Mesenchymal stem cell (in vitro differentiated cells and primary cell): ENCODE measurements at regions not wholly inside any gene's neighbourhood (a gene's known extent, or its start where the extent isn't known, plus 50 kb on each side); places are given as distances from the start of the nearest gene placed in this dataset.

ENCODE experiments used
- DNase-seq: peaks from one replicate; pipeline ENCODE4 v3.0.0-alpha.2; 2013
- H2AFZ ChIP-seq: one replicate; pipeline ENCODE4 v1.6.1; 2013; ENCODE audit warnings: low read depth, mild to moderate bottlenecking, control low read depth, inconsistent platforms, low read length, moderate library complexity
- H2AK5ac ChIP-seq: 2 replicates; pipeline ENCODE4 v1.6.1; 2013; ENCODE audit warnings: low read length, moderate library complexity, mild to moderate bottlenecking, inconsistent platforms; ENCODE audit not compliant: severe bottlenecking
- H2BK120ac ChIP-seq: one replicate; pipeline ENCODE4 v1.6.1; 2013; ENCODE audit warnings: low read depth, mild to moderate bottlenecking, inconsistent platforms, low read length, moderate library complexity
- H2BK12ac ChIP-seq, 2 experiments: one replicate each; pipeline ENCODE4 v1.6.1; 2013; ENCODE audit warnings: inconsistent platforms in 2 of 2, low read length in 2 of 2, mild to moderate bottlenecking in 2 of 2, moderate library complexity in 2 of 2, control low read depth in 1 of 2
- H2BK15ac ChIP-seq: one replicate; pipeline ENCODE4 v1.6.1; 2013; ENCODE audit warnings: mild to moderate bottlenecking, low read depth, inconsistent platforms; ENCODE audit not compliant: poor library complexity, severe bottlenecking
- H2BK5ac ChIP-seq: 2 replicates; pipeline ENCODE4 v1.6.1; 2013; ENCODE audit warnings: low read depth, mild to moderate bottlenecking, low read length, control low read depth, inconsistent platforms; ENCODE audit not compliant: poor library complexity, severe bottlenecking
- H3K14ac ChIP-seq, 2 experiments: one replicate each; pipeline ENCODE4 v1.6.1; 2013; ENCODE audit warnings: inconsistent platforms in 2 of 2, low read length in 2 of 2, control low read depth in 1 of 2, mild to moderate bottlenecking in 1 of 2, moderate library complexity in 1 of 2
- H3K18ac ChIP-seq, 2 experiments: one replicate each; pipeline ENCODE4 v1.6.1; 2013; ENCODE audit warnings: inconsistent platforms in 2 of 2, low read length in 2 of 2, control low read depth in 1 of 2, low read depth in 1 of 2, mild to moderate bottlenecking in 1 of 2
- H3K23ac ChIP-seq, 2 experiments: one replicate each; pipeline ENCODE4 v1.6.1; 2013; ENCODE audit warnings: inconsistent platforms in 2 of 2, low read length in 2 of 2, mild to moderate bottlenecking in 2 of 2, moderate library complexity in 2 of 2, control low read depth in 1 of 2
- H3K27ac ChIP-seq: 2 replicates; pipeline ENCODE4 v1.5.1; 2013; ENCODE audit warnings: mild to moderate bottlenecking, moderate library complexity, low read length, control low read depth, inconsistent platforms; ENCODE audit not compliant: poor library complexity, severe bottlenecking
- H3K27me3 ChIP-seq, 2 experiments: 2 replicates each; pipeline versions ENCODE4 v1.6.1 to v1.7.0; 2013; ENCODE audit warnings: low read length in 2 of 2, mild to moderate bottlenecking in 2 of 2, moderate library complexity in 2 of 2, control low read depth in 1 of 2, inconsistent platforms in 1 of 2; ENCODE audit not compliant: control insufficient read depth in 1 of 2, insufficient read depth in 1 of 2
- H3K36me3 ChIP-seq, 2 experiments: 2 replicates each; pipeline versions ENCODE4 v1.6.1 to v1.7.0; 2013; ENCODE audit warnings: low read length in 2 of 2, control low read depth in 1 of 2, inconsistent platforms in 1 of 2, low read depth in 1 of 2, mild to moderate bottlenecking in 1 of 2; ENCODE audit not compliant: insufficient read depth in 2 of 2, control insufficient read depth in 1 of 2
- H3K4ac ChIP-seq, 2 experiments: one replicate each; pipeline ENCODE4 v1.6.1; 2013; ENCODE audit warnings: inconsistent platforms in 2 of 2, low read length in 2 of 2, mild to moderate bottlenecking in 2 of 2, moderate library complexity in 2 of 2, control low read depth in 1 of 2, low read depth in 1 of 2
- H3K4me1 ChIP-seq: 2 replicates; pipeline ENCODE4 v1.6.1; 2013; ENCODE audit warnings: low read depth, low read length, control low read depth; ENCODE audit not compliant: control insufficient read depth, insufficient read depth
- H3K4me2 ChIP-seq: 2 replicates; pipeline ENCODE4 v1.6.1; 2013; ENCODE audit warnings: low read length, mild to moderate bottlenecking, inconsistent platforms; ENCODE audit not compliant: poor library complexity, severe bottlenecking
- H3K4me3 ChIP-seq, 2 experiments: 2 replicates each; pipeline versions ENCODE4 v1.5.1 to v1.7.0; 2013; ENCODE audit warnings: low read length in 2 of 2, mild to moderate bottlenecking in 2 of 2, control low read depth in 1 of 2, low read depth in 1 of 2; ENCODE audit not compliant: insufficient read depth in 1 of 2
- H3K79me1 ChIP-seq: replicated peaks from 2 replicates; pipeline ENCODE4 v1.6.1; 2013; ENCODE audit warnings: mild to moderate bottlenecking, control low read depth, low read length, inconsistent platforms; ENCODE audit not compliant: poor library complexity, severe bottlenecking
- H3K9ac ChIP-seq: 2 replicates; pipeline ENCODE4 v1.7.0; 2013; ENCODE audit warnings: mild to moderate bottlenecking, low read length, moderate library complexity
- H3K9me3 ChIP-seq: 2 replicates; pipeline ENCODE4 v1.7.0; 2013; ENCODE audit warnings: mild to moderate bottlenecking, low read length; ENCODE audit not compliant: control insufficient read depth
- H4K8ac ChIP-seq: one replicate; pipeline ENCODE4 v1.6.1; 2013; ENCODE audit warnings: inconsistent platforms, mild to moderate bottlenecking, low read length, moderate library complexity
- H4K91ac ChIP-seq: one replicate; pipeline ENCODE4 v1.6.1; 2013; ENCODE audit warnings: mild to moderate bottlenecking, low read length, inconsistent platforms
- WGBS: methylation state at CpG from one replicate; pipeline ENCODE4 v1.1.7; 2013; ENCODE audit warnings: mixed read lengths; 5-methylcytosine and 5-hydroxymethylcytosine counted together

DNA sequence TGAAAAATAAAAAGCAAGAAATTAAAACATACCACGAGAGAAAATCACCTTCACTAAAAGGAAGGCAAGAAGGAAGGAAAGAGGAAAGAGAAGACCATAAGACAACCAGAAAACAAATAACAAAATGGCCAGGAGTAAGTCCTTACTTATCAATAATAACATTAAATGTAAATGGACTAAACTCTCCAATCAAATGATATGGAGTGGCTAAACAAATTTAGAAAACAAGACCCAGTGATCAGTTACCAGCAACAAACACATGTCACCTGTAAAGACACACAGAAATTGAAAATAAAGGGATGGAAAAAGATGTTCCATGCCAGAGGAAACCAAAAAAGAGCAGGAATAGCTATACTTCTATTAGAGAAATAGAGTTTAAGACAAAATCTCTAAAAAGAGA is 85.0 kb upstream of the SLC38A4 start:
- H3K4me1 ChIP-seq, result peaks cover 3% of the 10 kb centered on the region
- no peak overlapping the region for H2BK5ac ChIP-seq
- no peak overlapping the region for H3K18ac ChIP-seq
- H3K9me3 ChIP-seq, result peaks cover 20% of the 10 kb centered on the region
- no peaks in the 10 kb centered on the region for H3K27me3 ChIP-seq
- H3K14ac ChIP-seq, result no peak overlapping the region
- no CpG with 5 or more reads among the region's 1 CpG for WGBS
- no peaks in the 10 kb centered on the region for H3K36me3 ChIP-seq
- H3K79me1 ChIP-seq, result no peaks in the 10 kb centered on the region
- no peak overlapping the region for H3K4me2 ChIP-seq
- H3K4me3 ChIP-seq, result no peak overlapping the region
- H2BK12ac ChIP-seq, result no peak overlapping the region
- no peak overlapping the region for H3K9ac ChIP-seq
- no peak overlapping the region for H2BK15ac ChIP-seq
- H3K4ac ChIP-seq, result no peak overlapping the region
- H2AFZ ChIP-seq, result no peak overlapping the region
- H4K8ac ChIP-seq, result no peak overlapping the region
- no peak overlapping the region for H3K23ac ChIP-seq
- H3K27ac ChIP-seq, result no peak overlapping the region
- no peak overlapping the region for H2BK120ac ChIP-seq
- no peak overlapping the region for H4K91ac ChIP-seq
- DNase-seq, result no peak
- H2AK5ac ChIP-seq, result no peak overlapping the region

- Histone ChIP-seq H2BK120ac (no peak overlapping the region), H3K23ac (no peak overlapping the region), H3K18ac (no peak overlapping the region), H2BK12ac (no peak overlapping the region), H2AK5ac (no peak overlapping the region), H3K9me3 (peaks cover 20% of the 10 kb centered on the region), H3K4me2 (no peak overlapping the region), H3K27me3 (no peaks in the 10 kb centered on the region), H2BK15ac (no peak overlapping the region), H3K9ac (no peak overlapping the region), H3K4me3 (no peak overlapping the region), H4K8ac (no peak overlapping the region), H3K27ac (no peak overlapping the region), H3K4ac (no peak overlapping the region), H2AFZ (no peak overlapping the region), H3K79me1 (no peaks in the 10 kb centered on the region), H2BK5ac (no peak overlapping the region), H3K4me1 (peaks cover 2% of the 10 kb centered on the region), H3K36me3 (no peaks in the 10 kb centered on the region), H4K91ac (no peak overlapping the region), H3K14ac (no peak overlapping the region)
- no peak for DNase-seq
- 88% methylated on average over 5 of the region's 5 CpGs for WGBS
These were observed 88.5 kb upstream of the SLC38A4 start for GRCh38 chr12:46914336-46914735.

- Histone ChIP-seq H2BK5ac (no peak overlapping the region), H4K91ac (no peak overlapping the region), H3K27me3 (no peaks in the 10 kb centered on the region), H3K36me3 (no peaks in the 10 kb centered on the region), H3K4me1 (peaks cover 2% of the 10 kb centered on the region), H2AFZ (no peak overlapping the region), H3K18ac (no peak overlapping the region), H4K8ac (no peak overlapping the region), H3K4ac (no peak overlapping the region), H3K9me3 (peaks cover 16% of the 10 kb centered on the region), H2BK15ac (no peak overlapping the region), H3K23ac (no peak overlapping the region), H2AK5ac (no peak overlapping the region), H3K14ac (no peak overlapping the region), H2BK120ac (no peak overlapping the region), H3K27ac (no peak overlapping the region), H3K4me3 (no peak overlapping the region), H3K79me1 (no peaks in the 10 kb centered on the region), H2BK12ac (no peak overlapping the region), H3K9ac (peak overlapping the region; percentile 48), H3K4me2 (no peak overlapping the region)
- peak; percentile 65 for DNase-seq
- 78% methylated on average over 2 of the region's 2 CpGs for WGBS
These were observed 89.3 kb upstream of the SLC38A4 start for GRCh38 chr12:46915082-46915481.

DNA sequence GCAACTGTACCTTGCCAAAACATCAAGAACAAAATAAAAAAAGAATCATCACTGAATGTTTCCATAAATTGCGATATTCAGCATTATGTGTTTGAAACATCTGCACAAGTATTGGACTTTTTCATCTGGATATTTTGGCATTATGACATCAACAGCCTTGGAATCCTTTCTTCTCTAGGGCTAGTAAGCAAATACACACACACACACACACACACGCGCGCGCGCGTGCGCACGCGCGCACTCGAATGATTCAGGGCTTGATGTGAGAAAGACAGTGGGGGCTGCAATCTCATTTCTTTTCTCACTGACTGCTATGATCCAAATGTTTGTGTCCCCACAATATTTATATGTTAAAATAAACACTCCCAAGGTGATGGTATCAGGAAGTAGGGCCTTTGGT is 90.0 kb upstream of the SLC38A4 start:
- Histone ChIP-seq H3K27ac (no peak overlapping the region), H4K8ac (no peak overlapping the region), H4K91ac (no peak overlapping the region), H3K9ac (peak overlapping the region; percentile 48), H2AFZ (no peak overlapping the region), H2BK12ac (no peak overlapping the region), H2BK15ac (no peak overlapping the region), H3K9me3 (peaks cover 9% of the 10 kb centered on the region), H2BK120ac (no peak overlapping the region), H3K4ac (no peak overlapping the region), H3K4me3 (no peak overlapping the region), H3K18ac (no peak overlapping the region), H3K4me2 (no peak overlapping the region), H3K14ac (no peak overlapping the region), H3K27me3 (no peaks in the 10 kb centered on the region), H3K4me1 (peaks cover 2% of the 10 kb centered on the region), H3K79me1 (no peaks in the 10 kb centered on the region), H2AK5ac (no peak overlapping the region), H3K36me3 (no peaks in the 10 kb centered on the region), H2BK5ac (no peak overlapping the region), H3K23ac (no peak overlapping the region)
- WGBS, result 100% methylated on average over 1 of the region's 12 CpGs
- DNase-seq, result peak; percentile 50
